GM18873 (cell line): ENCODE measurements at regions not wholly inside any gene's neighbourhood (a gene's known extent, or its start where the extent isn't known, plus 50 kb on each side); places are given as distances from the start of the nearest gene placed in this dataset.

Experiments
- ATAC-seq: cut with Tn5 transposase; IDR thresholded peaks from one replicate; pipeline ENCODE4 v1.9.1; 2021; ENCODE audit warnings: mild to moderate bottlenecking, moderate library complexity, moderate number of reproducible peaks; ENCODE audit not compliant: unreplicated experiment, low FRiP score

- ATAC-seq: no peak
These were observed 58.4 kb downstream of the HMHB1 start for GRCh38 chr5:143870362-143870761.

GRCh38 chr5:143870871-143871632, 59.1 kb downstream of the HMHB1 start:
- no peak for ATAC-seq

GRCh38 chr5:143871672-143872071, 59.7 kb downstream of the HMHB1 start:
- ATAC-seq: no peak

GRCh38 chr5:143874312-143874711, 62.4 kb downstream of the HMHB1 start:
- no peak for ATAC-seq

GRCh38 chr5:143877196-143877595, 65.2 kb downstream of the HMHB1 start:
- no peak for ATAC-seq

GRCh38 chr5:143878430-143878829, 66.5 kb downstream of the HMHB1 start:
- ATAC-seq: no peak

GRCh38 chr5:143879646-143880045, 67.7 kb downstream of the HMHB1 start:
- no peak for ATAC-seq

- no peak for ATAC-seq
These were observed 68.2 kb downstream of the HMHB1 start for GRCh38 chr5:143880178-143880577.

- ATAC-seq: no peak
These were observed 70.6 kb downstream of the HMHB1 start for GRCh38 chr5:143882520-143882919.

GRCh38 chr5:143886096-143886495, 74.1 kb downstream of the HMHB1 start:
- ATAC-seq: no peak

- ATAC-seq: no peak
These were observed 75.0 kb downstream of the HMHB1 start for GRCh38 chr5:143886651-143887638.

- ATAC-seq: no peak
These were observed 76.1 kb downstream of the HMHB1 start for GRCh38 chr5:143887903-143888665.

- ATAC-seq: no peak
These were observed 77.0 kb downstream of the HMHB1 start for GRCh38 chr5:143888912-143889311.

- no peak for ATAC-seq
These were observed 78.0 kb downstream of the HMHB1 start for GRCh38 chr5:143889986-143890385.

GRCh38 chr5:143890487-143890886, 78.5 kb downstream of the HMHB1 start:
- no peak for ATAC-seq

- no peak for ATAC-seq
These were observed 80.3 kb downstream of the HMHB1 start for GRCh38 chr5:143892271-143892670.

GRCh38 chr5:143892908-143893307, 80.9 kb downstream of the HMHB1 start:
- ATAC-seq: no peak

- no peak for ATAC-seq
These were observed 81.7 kb downstream of the HMHB1 start for GRCh38 chr5:143893638-143894037.

GRCh38 chr5:143896516-143896915, 84.6 kb downstream of the HMHB1 start:
- ATAC-seq: no peak

GRCh38 chr5:143896966-143897365, 85.0 kb downstream of the HMHB1 start:
- ATAC-seq: no peak

- ATAC-seq: no peak
These were observed 86.4 kb downstream of the HMHB1 start for GRCh38 chr5:143898381-143898780.
